Nucleus accumbens (tissue), 56 donors: ENCODE measurements at regions not wholly inside any gene's neighbourhood (a gene's known extent, or its start where the extent isn't known, plus 50 kb on each side); places are given as distances from the start of the nearest gene placed in this dataset.

Source experiments
- DNase-seq, 56 donors: peaks; one replicate each; lab custom pipeline; 2025; lab: John Stamatoyannopoulos, UW

- no peak for DNase-seq
Measured at GRCh38 chr5:3372289-3372688, 223.3 kb upstream of the IRX1 start.

- no peak for DNase-seq
Measured at GRCh38 chr5:3365501-3366215, 230.0 kb upstream of the IRX1 start.

DNA sequence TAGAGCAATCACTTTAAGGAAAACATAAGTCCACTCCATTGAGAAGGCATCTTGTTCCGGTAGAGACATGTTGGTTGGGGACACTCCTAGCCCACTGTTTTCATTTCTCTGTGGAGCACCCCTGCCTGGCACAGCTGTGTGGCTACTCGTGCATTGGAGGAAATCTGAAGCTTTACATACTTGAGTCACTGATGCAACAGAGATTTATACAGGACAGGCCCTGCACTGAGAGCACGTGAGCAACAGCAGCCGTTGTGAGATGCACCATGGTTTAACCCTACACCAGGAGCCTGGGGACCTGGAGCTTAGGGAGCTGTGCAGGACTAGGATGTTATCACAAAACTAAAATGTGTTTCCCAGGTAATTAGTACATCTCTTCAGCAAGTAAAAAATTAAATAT lies 230.7 kb upstream of the IRX1 start:
- DNase-seq, result no peak

- DNase-seq, result no peak
Measured at GRCh38 chr5:3364433-3364832, 231.2 kb upstream of the IRX1 start.

- DNase-seq, result no peak
Measured at GRCh38 chr5:3362606-3362910, 233.1 kb upstream of the IRX1 start.

- no peak for DNase-seq
Measured at GRCh38 chr5:3361811-3362605, 233.6 kb upstream of the IRX1 start.

- DNase-seq, result no peak
Measured at GRCh38 chr5:3359642-3360041, 236.0 kb upstream of the IRX1 start.

- no peak for DNase-seq
Measured at GRCh38 chr5:3357291-3357690, 238.3 kb upstream of the IRX1 start.

DNA sequence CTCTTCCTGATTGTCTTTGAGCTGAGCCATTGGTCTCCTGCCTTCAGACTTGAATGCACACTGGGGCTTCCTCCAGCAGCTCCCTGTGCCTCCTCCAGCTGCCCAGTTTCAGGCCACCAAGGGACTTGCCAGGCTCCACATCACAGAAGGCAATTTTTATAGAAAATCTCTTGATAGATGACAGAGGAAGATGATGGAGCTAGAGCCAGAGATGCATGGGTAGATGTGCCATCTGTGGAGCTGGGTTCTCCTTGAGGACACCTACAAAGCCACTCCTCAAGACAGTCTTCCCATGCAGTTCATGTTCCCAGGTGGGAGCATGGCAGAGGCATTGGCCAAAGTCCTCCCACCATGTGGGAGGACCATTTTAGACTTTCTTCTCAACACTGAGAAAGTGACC lies 239.6 kb upstream of the IRX1 start:
- DNase-seq, result no peak

- no peak for DNase-seq
Measured at GRCh38 chr5:3355126-3355525, 240.5 kb upstream of the IRX1 start.

GRCh38 chr5:3354606-3355005 lies 241.0 kb upstream of the IRX1 start:
- DNase-seq, result no peak

DNA sequence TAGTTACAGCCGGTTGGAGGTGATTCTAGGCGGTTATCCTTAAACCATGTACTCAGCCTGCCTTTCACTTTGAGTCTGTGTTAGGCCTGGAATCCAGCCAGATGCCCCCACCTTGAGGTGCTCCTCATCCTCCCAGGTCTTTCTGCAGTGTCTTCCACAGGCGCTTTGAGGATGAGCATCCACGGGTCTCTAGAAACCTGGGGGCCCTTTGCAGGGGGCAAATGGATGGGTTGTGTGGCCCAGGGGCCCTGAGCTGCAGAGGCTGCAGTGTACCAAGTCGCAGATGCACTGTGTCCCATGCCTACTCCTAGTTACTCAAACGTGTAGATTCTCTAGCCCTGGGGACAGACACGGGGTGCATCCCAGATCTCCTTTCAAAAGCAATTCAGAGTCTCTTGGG lies 242.1 kb upstream of the IRX1 start:
- no peak for DNase-seq

- DNase-seq, result no peak
Measured at GRCh38 chr5:3352711-3353110, 242.9 kb upstream of the IRX1 start.

DNA sequence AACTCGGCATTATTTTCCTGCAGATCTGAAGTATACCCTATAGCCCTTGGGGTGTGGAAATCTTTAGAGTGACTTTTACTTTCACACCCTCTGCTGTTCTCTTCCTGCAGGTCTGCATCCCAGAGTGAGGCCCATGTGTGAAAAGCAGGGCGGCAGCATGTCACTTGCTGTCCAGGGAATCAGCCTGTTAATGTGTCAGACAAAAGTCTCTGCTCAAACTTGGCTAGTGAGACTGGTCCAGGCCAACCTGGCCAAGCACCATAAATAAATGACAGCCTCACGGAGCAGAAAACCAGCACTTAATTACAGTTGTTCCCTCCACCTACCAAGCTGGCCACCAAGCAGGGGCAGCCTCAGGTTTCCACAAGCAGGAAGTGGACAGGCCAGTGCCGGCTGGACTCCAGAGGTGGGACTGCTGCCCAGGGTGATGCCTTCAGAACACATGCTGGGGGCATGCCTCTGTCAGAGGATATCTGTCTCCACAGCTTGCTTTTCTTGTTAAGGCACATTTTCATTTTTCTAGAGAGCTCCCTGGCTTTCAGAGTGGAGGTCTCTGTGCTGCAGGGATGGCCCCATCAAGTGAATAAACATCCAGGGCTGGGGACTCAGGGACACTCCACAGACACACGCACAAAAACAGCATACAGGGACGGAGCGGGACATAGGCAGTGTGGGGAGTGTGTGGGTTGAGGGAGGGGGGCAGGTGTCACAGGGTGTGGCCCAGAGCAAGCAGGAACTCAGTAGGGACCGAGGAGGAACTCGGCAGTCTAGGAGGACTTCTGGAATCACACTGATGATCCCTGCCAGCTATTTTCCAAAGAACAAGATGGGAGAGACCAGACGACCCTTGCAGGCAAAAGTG lies 243.8 kb upstream of the IRX1 start:
- no peak for DNase-seq

DNA sequence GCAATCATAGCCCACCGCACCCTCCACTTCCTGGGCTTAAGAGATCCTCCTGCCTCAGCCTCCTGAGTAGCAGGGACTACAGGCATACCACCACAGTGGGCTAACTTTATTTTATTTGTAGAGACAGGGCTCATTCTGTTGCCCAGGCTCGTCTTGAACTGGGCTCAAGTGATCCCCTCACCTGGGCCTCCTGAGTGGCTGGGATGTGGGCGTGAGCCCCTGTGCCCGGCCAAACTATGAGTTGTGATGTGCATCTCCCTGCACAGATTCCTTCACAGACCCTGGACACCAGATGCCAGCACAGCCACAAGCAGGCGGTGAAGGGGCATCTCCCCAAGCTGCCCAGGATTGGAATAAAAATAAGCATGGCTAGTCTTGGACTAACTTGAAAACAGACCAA lies 244.9 kb upstream of the IRX1 start:
- DNase-seq, result no peak

- DNase-seq, result no peak
Measured at GRCh38 chr5:3349704-3350565, 245.7 kb upstream of the IRX1 start.

GRCh38 chr5:3348576-3349535 lies 246.8 kb upstream of the IRX1 start:
- DNase-seq, result no peak

- DNase-seq, result no peak
Measured at GRCh38 chr5:3347741-3348140, 247.9 kb upstream of the IRX1 start.

GRCh38 chr5:3346111-3346820 lies 249.4 kb upstream of the IRX1 start:
- DNase-seq, result no peak
